GM13976 (cell line): ENCODE measurements at regions not wholly inside any gene's neighbourhood (a gene's known extent, or its start where the extent isn't known, plus 50 kb on each side); places are given as distances from the start of the nearest gene placed in this dataset.

Experiments used
- DNase-seq: peaks from one replicate; pipeline ENCODE4 v3.0.0; 2012; ENCODE audit warnings: low spot score
- in situ Hi-C: fragments of 300-500 bp; cut with MboI; formaldehyde crosslinking; loops from one replicate; pipeline ENCODE4 v1.12.0; 2022; ENCODE audit warnings: low sequenced_read_pairs, mixed read lengths, inconsistent platforms; ENCODE audit not compliant: unreplicated experiment
- TF ChIP-seq, protein P1 (sequence below): IDR thresholded peaks from 2 replicates; pipeline ENCODE4 v1.5.1; 2012; ENCODE audit warnings: borderline replicate concordance, mild to moderate bottlenecking; ENCODE audit not compliant: insufficient read depth; ENCODE audit errors: extremely low read depth, missing control alignments, control extremely low read depth

DNA sequence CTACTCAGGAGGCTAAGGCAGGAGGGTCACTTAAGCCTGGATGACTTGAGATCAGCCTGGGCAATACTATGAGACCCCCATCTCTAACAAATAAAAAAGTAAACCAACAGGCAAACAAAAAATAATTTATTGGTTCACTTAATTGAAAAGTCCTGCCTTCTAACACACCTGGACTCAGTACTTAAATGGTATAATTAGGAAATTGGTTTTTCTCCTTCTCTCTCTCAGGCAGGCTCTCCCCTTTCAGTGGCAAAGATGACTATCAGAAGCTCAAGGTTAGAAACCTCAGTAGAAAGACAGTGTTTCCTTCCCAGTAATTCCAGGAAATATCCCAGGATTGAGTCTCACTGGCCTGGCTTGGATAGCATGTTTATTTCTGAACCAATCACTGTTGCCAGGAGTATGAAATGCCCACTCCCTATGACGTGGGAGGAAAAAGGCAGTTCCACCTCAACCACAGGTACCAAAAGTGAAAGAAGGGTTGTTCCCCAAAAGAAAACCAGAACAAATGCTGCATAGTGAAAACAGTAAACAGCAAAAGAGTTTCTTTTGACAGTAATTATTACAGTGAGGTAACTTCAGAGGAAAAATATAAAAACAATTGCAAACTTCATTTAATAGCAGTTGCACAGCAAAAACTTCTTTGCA is 56.3 kb upstream of the SOX6 start:
- DNase-seq: no peak
- in situ Hi-C loops: no loop called here
- TF ChIP-seq, protein P1, sequence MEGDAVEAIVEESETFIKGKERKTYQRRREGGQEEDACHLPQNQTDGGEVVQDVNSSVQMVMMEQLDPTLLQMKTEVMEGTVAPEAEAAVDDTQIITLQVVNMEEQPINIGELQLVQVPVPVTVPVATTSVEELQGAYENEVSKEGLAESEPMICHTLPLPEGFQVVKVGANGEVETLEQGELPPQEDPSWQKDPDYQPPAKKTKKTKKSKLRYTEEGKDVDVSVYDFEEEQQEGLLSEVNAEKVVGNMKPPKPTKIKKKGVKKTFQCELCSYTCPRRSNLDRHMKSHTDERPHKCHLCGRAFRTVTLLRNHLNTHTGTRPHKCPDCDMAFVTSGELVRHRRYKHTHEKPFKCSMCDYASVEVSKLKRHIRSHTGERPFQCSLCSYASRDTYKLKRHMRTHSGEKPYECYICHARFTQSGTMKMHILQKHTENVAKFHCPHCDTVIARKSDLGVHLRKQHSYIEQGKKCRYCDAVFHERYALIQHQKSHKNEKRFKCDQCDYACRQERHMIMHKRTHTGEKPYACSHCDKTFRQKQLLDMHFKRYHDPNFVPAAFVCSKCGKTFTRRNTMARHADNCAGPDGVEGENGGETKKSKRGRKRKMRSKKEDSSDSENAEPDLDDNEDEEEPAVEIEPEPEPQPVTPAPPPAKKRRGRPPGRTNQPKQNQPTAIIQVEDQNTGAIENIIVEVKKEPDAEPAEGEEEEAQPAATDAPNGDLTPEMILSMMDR: no peak

DNA sequence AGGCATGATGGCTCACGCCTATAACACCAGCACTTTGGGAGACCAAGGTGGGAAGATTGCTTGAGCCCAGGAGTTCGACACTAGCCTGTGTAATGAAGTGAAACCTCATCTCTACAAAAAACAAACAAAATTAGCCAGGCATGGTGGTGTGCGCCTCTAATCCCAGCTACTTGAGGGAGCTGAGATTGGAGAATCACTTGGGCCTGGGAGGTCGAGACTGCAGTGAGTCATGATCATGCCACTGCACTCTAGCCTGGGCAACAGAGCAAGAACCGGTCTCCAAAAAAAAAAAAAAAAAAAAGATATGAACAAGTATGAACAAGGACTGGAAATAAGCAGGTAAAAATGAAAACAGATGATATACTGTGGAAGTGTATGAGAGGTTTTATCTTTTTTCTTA is 54.1 kb upstream of the SOX6 start:
- DNase-seq: no peak
- TF ChIP-seq, protein P1: no peak
- in situ Hi-C loops: no loop called here

DNA sequence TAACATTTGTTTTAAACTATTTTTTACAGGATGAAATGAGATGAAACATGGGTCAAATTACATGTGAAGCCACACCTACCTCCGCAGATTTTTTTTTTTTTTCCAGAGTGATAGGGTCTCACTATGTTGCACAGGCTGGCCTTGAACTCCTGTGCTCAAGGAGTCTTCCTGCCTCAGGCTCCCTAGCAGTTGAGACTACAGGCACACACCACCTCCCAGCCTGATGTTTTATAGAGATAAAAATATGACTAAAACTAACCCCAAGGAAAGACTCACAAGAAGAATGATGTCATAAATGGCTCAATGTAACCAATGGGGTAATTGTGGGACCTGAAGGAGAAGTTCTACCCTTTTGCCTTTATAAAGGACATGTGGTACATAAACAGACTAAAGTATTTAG is 52.3 kb upstream of the SOX6 start:
- DNase-seq: no peak
- TF ChIP-seq, protein P1: no peak
- in situ Hi-C loops: no loop called here

DNA sequence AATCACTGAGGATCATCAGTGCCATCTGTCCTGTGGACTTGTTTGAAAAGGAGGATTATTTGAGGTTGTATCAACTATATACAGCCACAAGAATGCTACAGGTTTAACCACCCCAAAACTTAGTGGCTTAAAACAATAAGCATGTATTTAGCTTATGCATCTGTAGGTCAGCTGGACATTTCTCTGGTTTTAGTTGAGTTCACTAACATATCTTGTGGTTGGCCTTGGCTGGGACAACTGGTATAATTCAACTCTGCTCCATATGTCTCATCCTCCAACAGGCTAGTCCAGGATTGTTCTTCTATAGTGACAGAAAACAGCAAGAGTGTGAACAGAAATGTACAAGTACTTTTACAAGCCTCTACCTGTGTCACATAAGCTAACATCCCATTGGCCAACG is 49.9 kb upstream of the SOX6 start:
- TF ChIP-seq, protein P1: no peak
- no peak for DNase-seq
- in situ Hi-C loops: no loop called here
